Upper lobe of left lung (tissue), 6 donors: ENCODE measurements at regions not wholly inside any gene's neighbourhood (a gene's known extent, or its start where the extent isn't known, plus 50 kb on each side); places are given as distances from the start of the nearest gene placed in this dataset.
"Not testable (repeated sequence)": the region's sequence is repeated elsewhere in the genome, so short reads cannot be mapped to it uniquely, and the experiment has no call there.

Experiments used
- ATAC-seq, 2 donors: fragments of 200-7000 bp; cut with Tn5 transposase; one replicate each; pipeline ENCODE4 v1.9.1; 2022; ENCODE audit warnings: mild to moderate bottlenecking in 2 of 2, moderate library complexity in 2 of 2; ENCODE audit not compliant: low FRiP score in 2 of 2
- DNase-seq, 2 donors: peaks; one replicate each; pipeline ENCODE4 v3.0.0-alpha.2; 2019 to 2020
- H3K27ac ChIP-seq, 4 donors: fragments of 200-600 bp; sonication (generic); one replicate each; pipeline ENCODE4 v1.5.1; 2016 to 2019
- H3K27me3 ChIP-seq, 4 donors: fragments of 200-600 bp; sonication (generic); one replicate each; pipeline ENCODE4 v1.5.1; 2017 to 2019
- H3K36me3 ChIP-seq, 4 donors: fragments of 200-600 bp; sonication (generic); one replicate each; pipeline ENCODE4 v1.5.1; 2016 to 2019
- H3K4me1 ChIP-seq, 4 donors: fragments of 200-600 bp; sonication (generic); one replicate each; pipeline ENCODE4 v1.5.1; 2018 to 2019
- H3K4me3 ChIP-seq, 4 donors: fragments of 200-600 bp; sonication (generic); one replicate each; pipeline ENCODE4 v1.5.1; 2017 to 2019; ENCODE audit warnings: mild to moderate bottlenecking in 2 of 4, moderate library complexity in 1 of 4
- H3K9me3 ChIP-seq, 4 donors: fragments of 200-600 bp; sonication (generic); one replicate each; pipeline ENCODE4 v1.5.1; 2018 to 2019
- CTCF ChIP-seq, 6 experiments: fragments of 450-650 bp in 4 of 6; fragments of 200-600 bp in 2 of 6; sonication (generic) in 2 of 6; IDR thresholded peaks; one replicate each; pipeline ENCODE4 v1.5.1; 2016 to 2019; ENCODE audit warnings: antibody characterized with exemption in 6 of 6
- EP300 ChIP-seq, 4 donors: sonication (generic); formaldehyde crosslinking; IDR thresholded peaks; one replicate each; pipeline ENCODE4 v1.5.1; 2017; ENCODE audit warnings: antibody characterized with exemption in 4 of 4, control low read depth in 2 of 4
- POLR2A ChIP-seq, 4 donors: fragments of 450-650 bp; IDR thresholded peaks; one replicate each; pipeline ENCODE4 v1.5.1; 2016 to 2017; ENCODE audit warnings: antibody characterized with exemption in 4 of 4, mild to moderate bottlenecking in 2 of 4
- POLR2AphosphoS5 ChIP-seq, 2 donors: sonication (generic); formaldehyde crosslinking; IDR thresholded peaks; one replicate each; pipeline ENCODE4 v1.5.1; 2017; ENCODE audit warnings: antibody characterized with exemption in 2 of 2
- WGBS, 2 donors: methylation state at CpG; one replicate each; pipeline ENCODE4 v1.1.5; 2017 to 2018; 5-methylcytosine and 5-hydroxymethylcytosine counted together
- donor health status: DM: no; HTN: no; CAD: no; lungs with moderate emphysema.
- donor health status: DM: no; HTN: yes; CAD: no; lungs with severe emphysema.

DNA sequence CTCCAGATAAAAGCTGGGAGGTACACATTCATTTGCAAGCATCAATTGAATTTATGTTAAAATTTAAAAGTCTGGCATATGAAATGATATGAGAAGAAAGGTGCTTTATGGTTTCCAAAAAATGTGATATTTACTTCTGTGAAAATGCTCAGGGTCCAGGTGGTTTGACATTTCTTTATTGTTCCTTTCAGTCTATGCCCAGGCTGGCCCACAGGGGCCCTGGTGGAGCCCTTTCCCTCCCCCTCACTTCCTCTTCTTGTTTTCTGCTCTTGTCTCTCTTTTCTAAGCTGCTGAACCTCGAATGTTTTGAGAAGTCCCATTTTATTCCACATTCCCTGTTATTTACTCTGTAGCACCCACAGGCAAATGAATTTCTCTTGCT is 127.8 kb downstream of the HS3ST3B1 start:
- TF ChIP-seq POLR2AphosphoS5 (IDR thresholded peaks at IDR 0.05), result no peak
- TF ChIP-seq EP300 (IDR thresholded peaks at IDR 0.05), result no peak
- TF ChIP-seq CTCF (IDR thresholded peaks at IDR 0.05), result no peak
- no peak for TF ChIP-seq POLR2A (IDR thresholded peaks at IDR 0.05)
- H3K27ac ChIP-seq, result no peak overlapping the region
- ATAC-seq (no peak), DNase-seq (no peak)
- WGBS, 2 donors, result 5% methylated on average over 1 of the region's 1 CpG
- H3K4me3 ChIP-seq, result no peak overlapping the region
- H3K9me3 ChIP-seq, result no peaks in the 10 kb centered on the region
- no peaks in the 10 kb centered on the region for H3K36me3 ChIP-seq
- H3K4me1 ChIP-seq, result peaks cover 0 to 6% (median 0%) of the 10 kb centered on the region in 4 donors
- no peaks in the 10 kb centered on the region for H3K27me3 ChIP-seq

DNA sequence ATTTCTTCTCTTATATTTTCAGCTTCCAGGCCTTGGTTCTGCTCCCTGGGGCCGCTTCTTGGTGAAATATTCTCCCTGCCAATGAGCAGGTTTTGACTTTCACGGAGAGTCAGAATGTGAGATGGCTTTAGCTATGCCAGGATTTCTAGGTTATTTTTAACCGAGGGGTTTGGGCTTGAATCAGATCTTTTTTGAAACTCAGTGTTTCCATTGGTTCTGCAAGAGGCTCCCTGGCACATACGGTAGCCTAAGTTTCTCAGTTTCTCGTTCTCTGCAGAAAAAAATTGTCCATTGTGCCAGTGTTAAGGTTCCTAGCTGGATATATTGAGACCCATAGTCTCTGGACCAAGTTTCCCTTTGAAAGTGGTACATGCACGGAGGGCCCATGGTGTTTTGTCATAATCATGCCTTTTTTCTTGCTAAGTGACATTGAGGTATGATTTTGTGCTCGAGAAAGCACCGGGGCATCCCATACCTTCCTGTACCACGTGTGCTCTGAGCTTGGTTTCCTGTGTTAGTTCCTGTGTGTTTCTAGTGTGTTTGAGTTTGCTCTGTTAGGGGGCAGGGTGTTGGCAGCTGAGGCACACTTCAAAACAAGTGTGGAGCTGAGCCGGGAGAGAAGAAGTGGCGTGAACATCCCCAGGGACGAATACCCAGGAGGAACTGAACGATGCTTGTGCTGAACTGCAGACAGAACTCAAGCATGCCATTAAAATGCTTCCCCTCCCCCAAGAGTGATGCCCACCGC is 127.2 kb downstream of the HS3ST3B1 start:
- Histone ChIP-seq H3K4me3 (no peak overlapping the region), H3K27ac (no peak overlapping the region), H3K36me3 (no peaks in the 10 kb centered on the region), H3K4me1 (peaks cover 0 to 6% (median 0%) of the 10 kb centered on the region in 4 donors), H3K9me3 (no peaks in the 10 kb centered on the region), H3K27me3 (no peaks in the 10 kb centered on the region)
- ATAC-seq (peak; percentile 40 to 49), DNase-seq (no peak)
- 30 to 32% methylated on average over 14 of the region's 14 CpGs for WGBS, 2 donors
- no peak for TF ChIP-seq POLR2A (IDR thresholded peaks at IDR 0.05)
- TF ChIP-seq EP300 (IDR thresholded peaks at IDR 0.05), result no peak
- TF ChIP-seq POLR2AphosphoS5 (IDR thresholded peaks at IDR 0.05), result no peak
- TF ChIP-seq CTCF (IDR thresholded peaks at IDR 0.05), result no peak

- 79 to 90% methylated on average over 8 of the region's 8 CpGs for WGBS, 2 donors
- H3K27me3 ChIP-seq, H3K9me3 ChIP-seq, H3K36me3 ChIP-seq, DNase-seq, ATAC-seq, H3K4me3 ChIP-seq, H3K27ac ChIP-seq, H3K4me1 ChIP-seq: not testable (repeated sequence)
These were observed 122.3 kb downstream of the HS3ST3B1 start for GRCh38 chr17:14423156-14423555.

DNA sequence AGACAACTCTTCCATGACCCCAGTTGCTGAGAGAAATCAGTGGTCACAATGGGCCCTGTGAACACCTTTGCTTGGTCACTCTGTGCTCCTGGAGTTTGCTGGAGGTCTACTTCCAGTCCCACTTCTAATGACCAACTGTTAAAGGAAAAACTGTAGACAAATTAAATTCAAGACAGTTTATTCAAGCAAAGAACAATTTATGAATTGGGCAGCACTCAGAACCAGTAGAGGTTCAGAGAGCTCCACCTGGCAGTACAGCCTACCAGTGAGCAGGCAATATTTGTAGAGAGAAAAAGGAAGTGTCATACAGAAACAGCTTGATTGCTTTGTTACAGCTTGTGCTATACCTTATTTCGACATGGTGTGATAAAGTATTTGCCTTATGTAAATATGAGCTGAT is 116.5 kb downstream of the HS3ST3B1 start:
- H3K9me3 ChIP-seq, result no peaks in the 10 kb centered on the region
- TF ChIP-seq POLR2A (IDR thresholded peaks at IDR 0.05), result no peak
- TF ChIP-seq CTCF (IDR thresholded peaks at IDR 0.05), result no peak
- no peak for TF ChIP-seq EP300 (IDR thresholded peaks at IDR 0.05)
- TF ChIP-seq POLR2AphosphoS5 (IDR thresholded peaks at IDR 0.05), result no peak
- 65 to 69% methylated on average over 1 of the region's 1 CpG for WGBS, 2 donors
- no peak for ATAC-seq
- H3K27me3 ChIP-seq, result no peaks in the 10 kb centered on the region
- H3K4me3 ChIP-seq, result no peak overlapping the region
- H3K27ac ChIP-seq, result no peak overlapping the region
- no peaks in the 10 kb centered on the region for H3K36me3 ChIP-seq
- H3K4me1 ChIP-seq, result no peaks in the 10 kb centered on the region
- no peak for DNase-seq

GRCh38 chr17:14409292-14409691 is 108.4 kb downstream of the HS3ST3B1 start:
- no peak for ATAC-seq
- TF ChIP-seq EP300 (IDR thresholded peaks at IDR 0.05), result no peak

DNA sequence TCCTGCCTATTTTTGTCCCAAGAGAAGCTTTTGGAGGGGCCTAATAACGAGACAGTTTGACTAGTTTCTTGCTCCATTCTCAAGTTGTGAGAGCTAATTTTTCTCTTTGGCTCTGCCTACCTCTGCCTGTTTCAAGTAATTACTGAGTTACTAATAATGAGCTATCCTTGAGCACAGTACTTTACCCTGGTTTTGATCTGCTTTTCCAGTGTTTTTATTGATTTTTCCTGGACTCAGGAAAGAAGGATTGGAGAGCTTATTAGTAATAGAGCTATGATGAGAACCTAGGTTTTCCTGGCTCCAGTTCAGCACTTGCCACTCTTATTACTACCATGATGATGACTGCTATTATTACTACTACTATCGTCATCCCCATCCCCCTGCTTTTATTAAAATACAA is 106.7 kb downstream of the HS3ST3B1 start:
- Histone ChIP-seq H3K4me1 (no peaks in the 10 kb centered on the region), H3K4me3 (no peak overlapping the region), H3K27ac (no peak overlapping the region), H3K9me3 (no peaks in the 10 kb centered on the region), H3K36me3 (no peaks in the 10 kb centered on the region), H3K27me3 (no peaks in the 10 kb centered on the region)
- ATAC-seq (no peak), DNase-seq (no peak)
- 76 to 83% methylated on average over 2 of the region's 2 CpGs for WGBS, 2 donors
- TF ChIP-seq EP300 (IDR thresholded peaks at IDR 0.05) (no peak), POLR2AphosphoS5 (IDR thresholded peaks at IDR 0.05) (no peak), POLR2A (IDR thresholded peaks at IDR 0.05) (no peak), CTCF (IDR thresholded peaks at IDR 0.05) (no peak)

More at GRCh38 chr17:14409292-14409691, 108.4 kb downstream of the HS3ST3B1 start:
- no peaks in the 10 kb centered on the region for H3K4me1 ChIP-seq
- no peak overlapping the region for H3K4me3 ChIP-seq
- 29 to 47% methylated on average over 1 of the region's 1 CpG for WGBS, 2 donors
- no peak for DNase-seq
- H3K36me3 ChIP-seq, result no peaks in the 10 kb centered on the region
- H3K27ac ChIP-seq, result no peak overlapping the region
- no peaks in the 10 kb centered on the region for H3K27me3 ChIP-seq
- no peaks in the 10 kb centered on the region for H3K9me3 ChIP-seq
